B cell (primary cell): ENCODE measurements at regions not wholly inside any gene's neighbourhood (a gene's known extent, or its start where the extent isn't known, plus 50 kb on each side); places are given as distances from the start of the nearest gene placed in this dataset.

Experiments used
- ATAC-seq: fragments of 200-7000 bp; cut with Tn5 transposase; one replicate; pipeline ENCODE4 v1.10.0; 2021; ENCODE audit warnings: low read depth, mild to moderate bottlenecking, moderate number of reproducible peaks, moderate library complexity
- CTCF ChIA-PET: fragments of 350-600 bp; sonication (Branson Sonifier 250); formaldehyde crosslinking; loops from one replicate; lab custom pipeline; 2021; ENCODE audit warnings: antibody characterized with exemption, inconsistent platforms; lab: Charles Lee
- POLR2A ChIA-PET: fragments of 350-600 bp; sonication (Branson Sonifier 250); formaldehyde crosslinking; loops from one replicate; lab custom pipeline; 2021; ENCODE audit warnings: antibody characterized with exemption; lab: Charles Lee
- DNase-seq: peaks from one replicate; pipeline ENCODE4 v3.0.0; 2013
- H2AFZ ChIP-seq: 2 replicates; pipeline ENCODE4 v1.6.1; 2012; ENCODE audit warnings: mild to moderate bottlenecking, low read depth, low read length; ENCODE audit not compliant: insufficient read depth, poor library complexity, severe bottlenecking
- H3K27ac ChIP-seq, 2 donors: 1 replicate in 1 of 2; 2 replicates in 1 of 2; pipeline ENCODE4 v1.5.1; 2012 to 2013; ENCODE audit warnings: low read length in 2 of 2, mild to moderate bottlenecking in 2 of 2, moderate library complexity in 1 of 2
- H3K27me3 ChIP-seq, 4 experiments: fragments of 200-600 bp in 1 of 4; sonication (generic) in 1 of 4; replicated peaks in 1 of 4; 1 replicate in 2 of 4; 2 replicates in 2 of 4; pipeline versions ENCODE4 v1.6.1 to v1.7.0; 2013 to 2016; ENCODE audit warnings: low read length in 3 of 4, mild to moderate bottlenecking in 2 of 4, mixed read lengths in 1 of 4, moderate library complexity in 1 of 4; ENCODE audit not compliant: insufficient read depth in 4 of 4, control insufficient read depth in 3 of 4; ENCODE audit errors: control extremely low read depth in 1 of 4
- H3K36me3 ChIP-seq, 2 experiments: replicated peaks in 1 of 2; 1 replicate in 1 of 2; 2 replicates in 1 of 2; pipeline versions ENCODE4 v1.6.1 to v1.7.1; 2013; ENCODE audit warnings: low read length in 1 of 2; ENCODE audit not compliant: insufficient read depth in 2 of 2, control insufficient read depth in 1 of 2; ENCODE audit errors: control extremely low read depth in 1 of 2, extremely low read depth in 1 of 2
- H3K4me1 ChIP-seq, 2 donors: fragments of 200-600 bp in 1 of 2; sonication (generic) in 1 of 2; 1 replicate in 1 of 2; 2 replicates in 1 of 2; pipeline versions ENCODE4 v1.5.1 to v1.6.1; 2013 to 2017; ENCODE audit warnings: low read length in 2 of 2; ENCODE audit not compliant: control insufficient read depth in 2 of 2, insufficient read depth in 2 of 2
- H3K4me2 ChIP-seq: replicated peaks from 2 replicates; pipeline ENCODE3; 2012; ENCODE audit warnings: mild to moderate bottlenecking, low read depth, low read length; ENCODE audit not compliant: poor library complexity, severe bottlenecking
- H3K4me3 ChIP-seq, 5 experiments: fragments of 200-600 bp in 1 of 5; sonication (generic) in 1 of 5; 1 replicate in 3 of 5; 2 replicates in 2 of 5; pipeline versions ENCODE4 v1.5.1 to v1.7.0; 2011 to 2016; ENCODE audit warnings: low read length in 4 of 5, mild to moderate bottlenecking in 4 of 5, low read depth in 2 of 5, control low read depth in 1 of 5, moderate library complexity in 1 of 5; ENCODE audit not compliant: insufficient read depth in 1 of 5; ENCODE audit errors: control extremely low read depth in 1 of 5, extremely low read depth in 1 of 5
- H3K79me2 ChIP-seq: fragments of 200-600 bp; sonication (generic); one replicate; pipeline ENCODE4 v1.6.0; 2016; ENCODE audit warnings: low read length; ENCODE audit not compliant: control insufficient read depth, insufficient read depth
- H3K9ac ChIP-seq: fragments of 200-600 bp; sonication (generic); 2 replicates; pipeline ENCODE4 v1.6.1; 2017; ENCODE audit warnings: mild to moderate bottlenecking, low read length, moderate library complexity
- H3K9me3 ChIP-seq, 3 donors: one replicate each; pipeline versions ENCODE4 v1.6.1 to v1.7.1; 2013; ENCODE audit warnings: low read length in 2 of 3; ENCODE audit not compliant: control insufficient read depth in 2 of 3, insufficient read depth in 1 of 3; ENCODE audit errors: control extremely low read depth in 1 of 3
- H4K20me1 ChIP-seq: 2 replicates; pipeline ENCODE4 v1.6.0; 2012; ENCODE audit warnings: mild to moderate bottlenecking, low read length; ENCODE audit not compliant: insufficient read depth, control insufficient read depth, poor library complexity, severe bottlenecking
- H3K27ac Mint-ChIP-seq: one replicate; pipeline ENCODE4 v1.8.0; 2021; ENCODE audit warnings: mixed read lengths
- H3K27me3 Mint-ChIP-seq: one replicate; pipeline ENCODE4 v1.8.0; 2021; ENCODE audit warnings: mixed read lengths
- H3K4me1 Mint-ChIP-seq: one replicate; pipeline ENCODE4 v1.8.0; 2021; ENCODE audit warnings: mixed read lengths
- H3K4me3 Mint-ChIP-seq: one replicate; pipeline ENCODE4 v1.8.0; 2021; ENCODE audit warnings: mixed read lengths
- H3K9me3 Mint-ChIP-seq: one replicate; pipeline ENCODE4 v1.8.0; 2022; ENCODE audit warnings: mixed read lengths; ENCODE audit not compliant: insufficient read depth
- EZH2 ChIP-seq: IDR thresholded peaks from 2 replicates; pipeline ENCODE4 v1.6.1; 2012; ENCODE audit warnings: borderline replicate concordance, low read depth, mild to moderate bottlenecking, moderate library complexity, low read length; ENCODE audit not compliant: insufficient read depth, poor library complexity, severe bottlenecking
- WGBS: methylation state at CpG from one replicate; pipeline ENCODE4 v1.1.5; 2013; ENCODE audit warnings: missing lambda C conversion rate; ENCODE audit not compliant: insufficient coverage; 5-methylcytosine and 5-hydroxymethylcytosine counted together
- intact Hi-C: fragments of 100-400 bp; cut with micrococcal nuclease; formaldehyde crosslinking; loops from one replicate; pipeline ENCODE4 v1.10.0; 2022
- TF ChIP-seq, protein P1 (sequence below): fragments of 200-600 bp; IDR thresholded peaks from one replicate; pipeline ENCODE4 v1.8.0; 2022; ENCODE audit warnings: antibody characterized with exemption, mild to moderate bottlenecking

DNA sequence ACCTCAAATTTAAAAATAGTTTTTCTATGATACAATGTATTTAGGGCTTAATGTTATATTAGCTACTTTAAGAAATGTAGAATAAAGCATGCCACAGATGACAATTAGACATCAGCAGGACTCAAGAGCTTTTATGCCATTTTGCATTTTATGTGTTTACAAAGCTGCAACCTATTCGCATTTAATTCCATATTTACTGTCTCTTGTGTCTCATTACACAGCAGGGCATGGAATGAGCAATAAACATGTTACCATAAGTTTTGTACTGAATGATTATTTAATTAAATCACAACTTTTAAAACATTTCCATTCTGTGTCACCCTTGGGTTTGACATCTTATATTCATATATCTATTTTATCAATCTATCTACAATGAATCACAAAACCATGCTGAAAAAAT, 1756.9 kb downstream of the PCDH9 start:
- Mint-ChIP-seq H3K27ac (no peak overlapping the region), H3K4me3 (no peak overlapping the region), H3K9me3 (peaks cover 5% of the 10 kb centered on the region), H3K27me3 (no peaks in the 10 kb centered on the region), H3K4me1 (no peaks in the 10 kb centered on the region)
- no peaks in the 10 kb centered on the region for H4K20me1 ChIP-seq
- H3K4me2 ChIP-seq, result no peak overlapping the region
- H2AFZ ChIP-seq, result no peak overlapping the region
- TF ChIP-seq, protein P1, sequence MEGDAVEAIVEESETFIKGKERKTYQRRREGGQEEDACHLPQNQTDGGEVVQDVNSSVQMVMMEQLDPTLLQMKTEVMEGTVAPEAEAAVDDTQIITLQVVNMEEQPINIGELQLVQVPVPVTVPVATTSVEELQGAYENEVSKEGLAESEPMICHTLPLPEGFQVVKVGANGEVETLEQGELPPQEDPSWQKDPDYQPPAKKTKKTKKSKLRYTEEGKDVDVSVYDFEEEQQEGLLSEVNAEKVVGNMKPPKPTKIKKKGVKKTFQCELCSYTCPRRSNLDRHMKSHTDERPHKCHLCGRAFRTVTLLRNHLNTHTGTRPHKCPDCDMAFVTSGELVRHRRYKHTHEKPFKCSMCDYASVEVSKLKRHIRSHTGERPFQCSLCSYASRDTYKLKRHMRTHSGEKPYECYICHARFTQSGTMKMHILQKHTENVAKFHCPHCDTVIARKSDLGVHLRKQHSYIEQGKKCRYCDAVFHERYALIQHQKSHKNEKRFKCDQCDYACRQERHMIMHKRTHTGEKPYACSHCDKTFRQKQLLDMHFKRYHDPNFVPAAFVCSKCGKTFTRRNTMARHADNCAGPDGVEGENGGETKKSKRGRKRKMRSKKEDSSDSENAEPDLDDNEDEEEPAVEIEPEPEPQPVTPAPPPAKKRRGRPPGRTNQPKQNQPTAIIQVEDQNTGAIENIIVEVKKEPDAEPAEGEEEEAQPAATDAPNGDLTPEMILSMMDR, result no peak
- POLR2A ChIA-PET, result no interaction called here
- H3K9ac ChIP-seq, result no peak overlapping the region
- H3K9me3 ChIP-seq, result peaks cover 0 to 1% (median 0%) of the 10 kb centered on the region in 3 donors
- no peak overlapping the region for H3K27ac ChIP-seq
- H3K79me2 ChIP-seq, result no peaks in the 10 kb centered on the region
- intact Hi-C loops, result no loop called here
- no peaks in the 10 kb centered on the region for H3K27me3 ChIP-seq
- ATAC-seq, result no peak
- H3K4me1 ChIP-seq, result no peaks in the 10 kb centered on the region
- CTCF ChIA-PET, result no interaction called here
- H3K36me3 ChIP-seq, result no peaks in the 10 kb centered on the region
- DNase-seq, result no peak
- WGBS, result no CpG with 5 or more reads among the region's 1 CpG
- H3K4me3 ChIP-seq, result no peak overlapping the region

DNA sequence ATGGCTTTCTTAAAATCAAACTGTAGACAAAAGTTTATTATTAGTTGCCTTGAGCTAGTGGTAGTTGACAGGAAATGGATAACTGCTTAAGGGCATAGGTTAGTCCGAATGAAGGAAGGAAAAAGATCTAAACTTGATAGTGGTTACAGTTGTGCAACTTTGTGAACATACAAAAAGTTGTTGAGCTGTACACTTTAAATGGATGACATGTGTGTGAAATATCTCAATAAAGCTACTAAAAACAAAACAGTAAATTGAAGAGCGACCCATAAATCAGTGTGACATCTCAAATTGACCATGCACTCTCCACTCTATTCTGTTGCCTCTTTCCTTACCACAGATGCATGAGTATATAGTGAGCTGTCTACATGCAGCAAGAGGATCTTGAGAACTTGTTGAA, 1757.8 kb downstream of the PCDH9 start:
- H2AFZ ChIP-seq, result no peak overlapping the region
- CTCF ChIA-PET, result no interaction called here
- H3K4me3 Mint-ChIP-seq, result no peak overlapping the region
- H3K79me2 ChIP-seq, result no peaks in the 10 kb centered on the region
- DNase-seq (no peak), ATAC-seq (no peak)
- POLR2A ChIA-PET, result no interaction called here
- H3K36me3 ChIP-seq, result no peaks in the 10 kb centered on the region
- H3K27me3 ChIP-seq, result no peaks in the 10 kb centered on the region
- WGBS, result 29% methylated on average over 1 of the region's 2 CpGs
- no peaks in the 10 kb centered on the region for H4K20me1 ChIP-seq
- intact Hi-C loops, result no loop called here
- no peak overlapping the region for H3K27ac Mint-ChIP-seq
- no peak for TF ChIP-seq EZH2
- TF ChIP-seq, protein P1, result no peak
- no peaks in the 10 kb centered on the region for H3K4me1 ChIP-seq
- no peak overlapping the region for H3K27ac ChIP-seq
- no peak overlapping the region for H3K4me3 ChIP-seq
- H3K4me1 Mint-ChIP-seq, result no peaks in the 10 kb centered on the region
- H3K27me3 Mint-ChIP-seq, result no peaks in the 10 kb centered on the region
- H3K4me2 ChIP-seq, result no peak overlapping the region
- no peak overlapping the region for H3K9ac ChIP-seq
- peaks cover 5% of the 10 kb centered on the region for H3K9me3 Mint-ChIP-seq
- peaks cover 0 to 2% (median 1%) of the 10 kb centered on the region in 3 donors for H3K9me3 ChIP-seq
